Panc1 (cell line): ENCODE measurements at regions not wholly inside any gene's neighbourhood (a gene's known extent, or its start where the extent isn't known, plus 50 kb on each side); places are given as distances from the start of the nearest gene placed in this dataset.

Experiments used
- CTCF ChIP-seq: fragments of 450-650 bp; IDR thresholded peaks from 2 replicates; pipeline ENCODE4 v1.5.1; 2017; ENCODE audit warnings: mild to moderate bottlenecking
- POLR2AphosphoS5 ChIP-seq: IDR thresholded peaks from 2 replicates; pipeline ENCODE4 v1.6.1; 2012; ENCODE audit warnings: mild to moderate bottlenecking, low read depth, low read length, moderate library complexity
- REST ChIP-seq, 2 experiments: IDR thresholded peaks; 2 replicates each; pipeline ENCODE4 v1.6.1; 2011 to 2012; ENCODE audit warnings: low read depth in 2 of 2, control low read depth in 1 of 2, low read length in 1 of 2, mild to moderate bottlenecking in 1 of 2, moderate library complexity in 1 of 2; ENCODE audit not compliant: insufficient read depth in 1 of 2
- SIN3A ChIP-seq: IDR thresholded peaks from 2 replicates; pipeline ENCODE4 v1.6.1; 2012; ENCODE audit warnings: low read depth, mild to moderate bottlenecking, low read length, moderate library complexity, borderline replicate concordance; ENCODE audit not compliant: insufficient read depth

GRCh38 chr13:91277013-91277676 is 70.3 kb upstream of the MIR17HG start:
- no peak for TF ChIP-seq POLR2AphosphoS5
- no peak for TF ChIP-seq CTCF
- no peak for TF ChIP-seq SIN3A
- no peak for TF ChIP-seq REST (IDR thresholded peaks at IDR 0.05; ENCODE audit: insufficient read depth in 1 of 2, low read depth in 2 of 2, low read length in 1 of 2)
